Neural cell (in vitro differentiated cells): ENCODE measurements at regions not wholly inside any gene's neighbourhood (a gene's known extent, or its start where the extent isn't known, plus 50 kb on each side); places are given as distances from the start of the nearest gene placed in this dataset.

ENCODE experiments used
- H2AFZ ChIP-seq: fragments of 200-600, 300-800 bp; sonication (generic), shearing (Covaris generic); 2 replicates; pipeline ENCODE4 v1.6.0; 2014; ENCODE audit warnings: low read depth, mild to moderate bottlenecking, antibody characterized with exemption, low read length, moderate library complexity
- H3F3A ChIP-seq: fragments of 200-600 bp; shearing (Covaris generic); 2 replicates; pipeline ENCODE4 v1.6.1; 2016; ENCODE audit warnings: mild to moderate bottlenecking, moderate library complexity, mixed read lengths, antibody characterized with exemption, low read length; ENCODE audit not compliant: insufficient read depth, poor library complexity, severe bottlenecking
- H3K27ac ChIP-seq: fragments of 200-600, 300-800 bp; sonication (generic), shearing (Covaris generic); 2 replicates; pipeline ENCODE4 v1.5.1; 2014; ENCODE audit warnings: mild to moderate bottlenecking, low read length, moderate library complexity
- H3K27me3 ChIP-seq: fragments of 300-800, 200-600 bp; sonication (generic), shearing (Covaris generic); 2 replicates; pipeline ENCODE4 v1.6.0; 2014; ENCODE audit warnings: mild to moderate bottlenecking, low read depth, low read length, moderate library complexity; ENCODE audit not compliant: insufficient read depth
- H3K36me3 ChIP-seq: fragments of 300-800, 200-600 bp; sonication (generic), shearing (Covaris generic); 2 replicates; pipeline ENCODE4 v1.5.1; 2014; ENCODE audit warnings: mild to moderate bottlenecking, antibody characterized with exemption, low read length, moderate library complexity; ENCODE audit not compliant: insufficient read depth
- H3K4me2 ChIP-seq: fragments of 300-800, 200-600 bp; sonication (generic), shearing (Covaris generic); 2 replicates; pipeline ENCODE4 v1.6.0; 2014; ENCODE audit warnings: mild to moderate bottlenecking, low read length
- H3K4me3 ChIP-seq: fragments of 300-800, 200-600 bp; sonication (generic), shearing (Covaris generic); 2 replicates; pipeline ENCODE4 v1.5.1; 2014; ENCODE audit warnings: mild to moderate bottlenecking, low read length, moderate library complexity
- H3K79me2 ChIP-seq: fragments of 200-600 bp; shearing (Covaris generic); replicated peaks from 2 replicates; pipeline ENCODE4 v1.6.0; 2014; ENCODE audit warnings: mild to moderate bottlenecking, low read length, moderate library complexity; ENCODE audit not compliant: insufficient read depth
- H3K9ac ChIP-seq: fragments of 300-800, 200-600 bp; sonication (generic), shearing (Covaris generic); 2 replicates; pipeline ENCODE4 v1.6.1; 2016; ENCODE audit warnings: mild to moderate bottlenecking, low read length, mixed read lengths
- H3K9me2 ChIP-seq: fragments of 200-600 bp; shearing (Covaris generic); 2 replicates; pipeline ENCODE4 v1.6.1; 2016; ENCODE audit warnings: mild to moderate bottlenecking, low read length, mixed read lengths; ENCODE audit not compliant: insufficient read depth
- H3K9me3 ChIP-seq: fragments of 200-600, 300-800 bp; sonication (generic), shearing (Covaris generic); 2 replicates; pipeline ENCODE4 v1.6.1; 2016; ENCODE audit warnings: mild to moderate bottlenecking, mixed run types, low read length, moderate library complexity, mixed read lengths
- H4K20me1 ChIP-seq: fragments of 200-600 bp; shearing (Covaris generic); 2 replicates; pipeline ENCODE4 v1.6.1; 2016; ENCODE audit warnings: mild to moderate bottlenecking, mixed run types; ENCODE audit not compliant: insufficient read depth
- EP300 ChIP-seq: fragments of 450-650 bp; conservative IDR thresholded peaks from 2 replicates; pipeline ENCODE4 v1.6.1; 2014; ENCODE audit warnings: antibody characterized with exemption, mild to moderate bottlenecking, moderate library complexity; ENCODE audit not compliant: poor library complexity, severe bottlenecking
- EZH2 ChIP-seq: fragments of 200-600, 300-800 bp; shearing (Covaris generic), sonication (generic); IDR thresholded peaks from 2 replicates; pipeline ENCODE4 v1.6.1; 2014; ENCODE audit warnings: antibody characterized with exemption, low read length, borderline replicate concordance, mild to moderate bottlenecking; ENCODE audit not compliant: insufficient read depth, poor library complexity, severe bottlenecking
- MXI1 ChIP-seq: fragments of 450-650 bp; conservative IDR thresholded peaks from 2 replicates; pipeline ENCODE4 v1.6.1; 2014; ENCODE audit warnings: antibody characterized with exemption, mild to moderate bottlenecking; ENCODE audit not compliant: poor library complexity, severe bottlenecking
- POLR2AphosphoS5 ChIP-seq: IDR thresholded peaks from 2 replicates; pipeline ENCODE4 v1.6.1; 2012
- RAD21 ChIP-seq: fragments of 450-650 bp; conservative IDR thresholded peaks from 2 replicates; pipeline ENCODE4 v1.6.1; 2014; ENCODE audit warnings: antibody characterized with exemption, mild to moderate bottlenecking, moderate library complexity
- SMC3 ChIP-seq: fragments of 450-650 bp; conservative IDR thresholded peaks from 2 replicates; pipeline ENCODE4 v1.6.1; 2014; ENCODE audit warnings: antibody characterized with exemption, mild to moderate bottlenecking, moderate library complexity; ENCODE audit not compliant: poor library complexity
- TAF1 ChIP-seq: IDR thresholded peaks from 2 replicates; pipeline ENCODE4 v1.6.1; 2012; ENCODE audit warnings: low read depth
- TF ChIP-seq, protein P1 (sequence below): fragments of 450-650 bp; IDR thresholded peaks from 2 replicates; pipeline ENCODE4 v1.5.1; 2014; ENCODE audit warnings: antibody characterized with exemption, mild to moderate bottlenecking, moderate library complexity; ENCODE audit not compliant: poor library complexity, severe bottlenecking
- TF ChIP-seq, protein P2 (sequence below): IDR thresholded peaks from 2 replicates; pipeline ENCODE4 v1.6.1; 2012; ENCODE audit warnings: borderline replicate concordance

DNA sequence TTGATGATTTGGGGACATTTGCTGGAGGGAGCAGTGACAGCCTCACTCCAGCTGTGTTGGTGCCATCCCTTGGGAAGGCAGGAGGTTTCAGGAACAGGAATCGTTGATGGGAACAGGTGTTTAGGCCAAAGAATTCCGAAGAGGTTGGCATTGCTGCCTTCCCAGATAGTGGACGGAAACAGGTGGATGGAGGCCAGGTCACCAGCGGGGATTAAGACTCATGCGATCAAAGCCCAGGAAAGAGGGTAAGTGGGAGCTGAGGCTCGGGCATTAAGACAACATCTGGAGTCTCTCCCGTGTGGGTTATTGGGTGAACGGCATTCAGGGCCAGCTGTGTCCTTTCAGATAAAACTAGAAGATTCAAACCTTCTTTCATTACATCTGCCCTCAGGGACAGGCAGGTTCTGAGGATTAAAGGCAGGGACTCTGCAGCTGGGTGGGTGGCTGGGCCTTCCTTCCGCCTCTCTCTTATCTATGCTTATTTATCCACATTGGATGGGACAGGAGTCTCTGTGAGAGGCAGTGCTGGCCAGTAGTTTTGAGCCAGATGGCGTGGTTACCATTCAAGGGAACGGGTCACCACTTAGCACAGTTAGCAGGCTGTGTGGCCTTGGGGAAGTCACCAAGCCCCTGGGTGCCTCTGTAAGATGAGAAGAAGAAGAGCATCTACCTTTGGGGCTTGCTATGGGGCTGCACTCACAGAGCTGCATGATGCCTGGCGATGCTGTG, 67.6 kb downstream of the INSIG1 start:
- H2AFZ ChIP-seq: no peak overlapping the region
- H3K9me3 ChIP-seq: no peaks in the 10 kb centered on the region
- H3K4me3 ChIP-seq: no peak overlapping the region
- no peaks in the 10 kb centered on the region for H4K20me1 ChIP-seq
- peaks cover 19% of the 10 kb centered on the region for H3K27me3 ChIP-seq
- H3K36me3 ChIP-seq: no peaks in the 10 kb centered on the region
- H3K9ac ChIP-seq: no peak overlapping the region
- H3K27ac ChIP-seq: no peak overlapping the region
- no peak overlapping the region for H3K4me2 ChIP-seq
- H3K9me2 ChIP-seq: no peaks in the 10 kb centered on the region
- H3F3A ChIP-seq: no peaks in the 10 kb centered on the region
- no peaks in the 10 kb centered on the region for H3K79me2 ChIP-seq
- no peak for TF ChIP-seq POLR2AphosphoS5
- TF ChIP-seq EZH2: no peak
- TF ChIP-seq SMC3: no peak
- TF ChIP-seq MXI1: no peak
- TF ChIP-seq EP300: no peak
- no peak for TF ChIP-seq RAD21
- TF ChIP-seq TAF1: no peak
- TF ChIP-seq, protein P1, sequence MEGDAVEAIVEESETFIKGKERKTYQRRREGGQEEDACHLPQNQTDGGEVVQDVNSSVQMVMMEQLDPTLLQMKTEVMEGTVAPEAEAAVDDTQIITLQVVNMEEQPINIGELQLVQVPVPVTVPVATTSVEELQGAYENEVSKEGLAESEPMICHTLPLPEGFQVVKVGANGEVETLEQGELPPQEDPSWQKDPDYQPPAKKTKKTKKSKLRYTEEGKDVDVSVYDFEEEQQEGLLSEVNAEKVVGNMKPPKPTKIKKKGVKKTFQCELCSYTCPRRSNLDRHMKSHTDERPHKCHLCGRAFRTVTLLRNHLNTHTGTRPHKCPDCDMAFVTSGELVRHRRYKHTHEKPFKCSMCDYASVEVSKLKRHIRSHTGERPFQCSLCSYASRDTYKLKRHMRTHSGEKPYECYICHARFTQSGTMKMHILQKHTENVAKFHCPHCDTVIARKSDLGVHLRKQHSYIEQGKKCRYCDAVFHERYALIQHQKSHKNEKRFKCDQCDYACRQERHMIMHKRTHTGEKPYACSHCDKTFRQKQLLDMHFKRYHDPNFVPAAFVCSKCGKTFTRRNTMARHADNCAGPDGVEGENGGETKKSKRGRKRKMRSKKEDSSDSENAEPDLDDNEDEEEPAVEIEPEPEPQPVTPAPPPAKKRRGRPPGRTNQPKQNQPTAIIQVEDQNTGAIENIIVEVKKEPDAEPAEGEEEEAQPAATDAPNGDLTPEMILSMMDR: no peak
- TF ChIP-seq, protein P2, sequence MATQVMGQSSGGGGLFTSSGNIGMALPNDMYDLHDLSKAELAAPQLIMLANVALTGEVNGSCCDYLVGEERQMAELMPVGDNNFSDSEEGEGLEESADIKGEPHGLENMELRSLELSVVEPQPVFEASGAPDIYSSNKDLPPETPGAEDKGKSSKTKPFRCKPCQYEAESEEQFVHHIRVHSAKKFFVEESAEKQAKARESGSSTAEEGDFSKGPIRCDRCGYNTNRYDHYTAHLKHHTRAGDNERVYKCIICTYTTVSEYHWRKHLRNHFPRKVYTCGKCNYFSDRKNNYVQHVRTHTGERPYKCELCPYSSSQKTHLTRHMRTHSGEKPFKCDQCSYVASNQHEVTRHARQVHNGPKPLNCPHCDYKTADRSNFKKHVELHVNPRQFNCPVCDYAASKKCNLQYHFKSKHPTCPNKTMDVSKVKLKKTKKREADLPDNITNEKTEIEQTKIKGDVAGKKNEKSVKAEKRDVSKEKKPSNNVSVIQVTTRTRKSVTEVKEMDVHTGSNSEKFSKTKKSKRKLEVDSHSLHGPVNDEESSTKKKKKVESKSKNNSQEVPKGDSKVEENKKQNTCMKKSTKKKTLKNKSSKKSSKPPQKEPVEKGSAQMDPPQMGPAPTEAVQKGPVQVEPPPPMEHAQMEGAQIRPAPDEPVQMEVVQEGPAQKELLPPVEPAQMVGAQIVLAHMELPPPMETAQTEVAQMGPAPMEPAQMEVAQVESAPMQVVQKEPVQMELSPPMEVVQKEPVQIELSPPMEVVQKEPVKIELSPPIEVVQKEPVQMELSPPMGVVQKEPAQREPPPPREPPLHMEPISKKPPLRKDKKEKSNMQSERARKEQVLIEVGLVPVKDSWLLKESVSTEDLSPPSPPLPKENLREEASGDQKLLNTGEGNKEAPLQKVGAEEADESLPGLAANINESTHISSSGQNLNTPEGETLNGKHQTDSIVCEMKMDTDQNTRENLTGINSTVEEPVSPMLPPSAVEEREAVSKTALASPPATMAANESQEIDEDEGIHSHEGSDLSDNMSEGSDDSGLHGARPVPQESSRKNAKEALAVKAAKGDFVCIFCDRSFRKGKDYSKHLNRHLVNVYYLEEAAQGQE: no peak

DNA sequence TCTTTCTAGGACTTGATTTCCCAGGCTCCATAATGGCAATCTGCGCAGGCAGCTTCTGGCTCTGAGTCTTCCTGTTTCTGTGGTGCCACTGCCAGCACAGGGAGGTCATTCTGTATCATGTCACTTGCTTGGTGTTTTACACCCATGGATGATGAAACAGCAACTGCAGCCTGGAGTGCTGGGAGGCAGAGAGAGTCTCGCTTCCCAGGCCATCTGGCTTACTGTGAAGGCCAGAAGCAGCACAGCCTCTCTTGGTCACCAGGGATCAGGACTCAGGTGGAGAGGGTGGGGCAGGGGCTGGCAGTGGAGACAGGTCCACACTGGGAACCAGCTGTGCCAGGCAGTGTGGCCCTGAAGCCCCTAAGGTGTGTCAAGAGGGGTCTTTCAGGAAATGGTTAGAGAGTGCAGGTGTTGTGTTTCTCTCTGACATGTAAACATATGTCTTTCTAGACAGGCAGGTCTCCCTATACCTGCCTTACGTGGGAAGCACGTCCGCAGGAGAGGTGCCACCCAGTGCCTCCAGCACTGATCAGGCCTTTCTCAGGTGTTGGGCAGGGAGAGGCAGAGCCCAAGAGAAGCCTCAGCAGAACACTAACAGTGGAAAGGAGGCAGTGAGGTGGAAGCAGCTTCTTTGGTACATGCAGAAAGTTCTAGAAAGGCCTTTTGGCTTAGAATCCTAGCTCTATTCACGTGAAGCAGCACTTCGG, 71.4 kb downstream of the INSIG1 start:
- no peaks in the 10 kb centered on the region for H4K20me1 ChIP-seq
- H3K79me2 ChIP-seq: no peaks in the 10 kb centered on the region
- H3K36me3 ChIP-seq: no peaks in the 10 kb centered on the region
- no peak for TF ChIP-seq RAD21
- no peak for TF ChIP-seq EZH2
- TF ChIP-seq, protein P2: no peak
- TF ChIP-seq TAF1: no peak
- no peak for TF ChIP-seq POLR2AphosphoS5
- TF ChIP-seq EP300: no peak
- no peak for TF ChIP-seq MXI1
- TF ChIP-seq SMC3: no peak
- TF ChIP-seq, protein P1: no peak
- H3K27me3 ChIP-seq: peaks cover 56% of the 10 kb centered on the region
- no peaks in the 10 kb centered on the region for H3K9me2 ChIP-seq
- no peak overlapping the region for H3K9ac ChIP-seq
- no peaks in the 10 kb centered on the region for H3F3A ChIP-seq
- no peak overlapping the region for H3K4me2 ChIP-seq
- no peak overlapping the region for H2AFZ ChIP-seq
- H3K4me3 ChIP-seq: no peak overlapping the region
- H3K9me3 ChIP-seq: no peaks in the 10 kb centered on the region
- H3K27ac ChIP-seq: no peak overlapping the region
